ENCODE measurements at regions not wholly inside any gene's neighbourhood (a gene's known extent, or its start where the extent isn't known, plus 50 kb on each side); places are given as distances from the start of the nearest gene placed in this dataset.

DNA sequence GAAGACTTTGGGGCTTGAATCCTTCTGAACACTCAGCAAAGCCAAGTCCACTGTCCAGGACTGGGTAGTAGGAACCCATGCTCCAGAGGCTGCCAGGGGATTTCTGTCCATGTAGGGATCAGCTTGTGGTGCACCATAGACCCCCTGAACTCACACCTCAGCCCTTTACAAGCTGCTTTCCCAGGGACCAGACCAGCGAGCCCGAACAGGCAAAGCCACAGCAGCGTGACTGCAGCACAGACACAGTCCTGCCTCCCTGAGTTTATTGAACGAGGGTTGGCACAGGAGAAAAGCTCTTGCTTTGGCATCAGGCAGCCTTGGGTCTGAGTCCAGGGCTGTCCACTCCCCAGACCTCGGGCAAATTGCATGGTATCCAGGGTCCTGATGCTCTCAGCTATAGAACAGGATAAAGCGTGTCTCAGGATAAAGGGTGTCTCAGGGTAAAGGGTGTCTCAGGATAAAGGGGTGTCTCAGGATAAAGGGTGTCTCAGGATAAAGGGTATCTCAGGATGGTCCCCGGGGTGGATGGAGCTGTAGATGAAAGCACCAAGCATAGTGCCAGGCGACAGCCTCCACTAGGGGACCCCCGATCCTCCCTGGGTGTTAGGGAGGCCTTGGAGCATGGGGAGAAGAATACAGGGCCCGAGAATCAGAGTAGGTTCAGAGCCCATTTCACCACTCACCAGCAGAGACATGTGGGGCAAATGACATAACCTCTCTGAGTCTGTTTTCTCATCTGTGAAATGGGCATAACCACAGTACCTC lies 648.8 kb downstream of the NPHP4 start:
- no peak overlapping the region for H3K9ac ChIP-seq
- no peaks in the 10 kb centered on the region for H3K36me3 ChIP-seq
- no peaks in the 10 kb centered on the region for H3K9me3 ChIP-seq (ENCODE audit: low read depth)
- H3K79me2 ChIP-seq (ENCODE audit: low read depth) = no peaks in the 10 kb centered on the region
- H3K4me3 ChIP-seq = no peak overlapping the region
- Mint-ChIP-seq H3K9me3 (no peaks in the 10 kb centered on the region), H3K27ac (no peak overlapping the region), H3K4me1 (peaks cover 6% of the 10 kb centered on the region), H3K36me3 (no peaks in the 10 kb centered on the region), H3K4me3 (no peak overlapping the region), H3K27me3 (ENCODE audit: insufficient read depth, low read depth) (peaks cover 4% of the 10 kb centered on the region)
- H3K4me2 ChIP-seq = no peak overlapping the region
- H4K20me1 ChIP-seq (ENCODE audit: low read depth) = no peaks in the 10 kb centered on the region
- DNase-seq (ENCODE audit: low spot score) = no peak
- no peak overlapping the region for H2AFZ ChIP-seq (replicated peaks)
- H3K27me3 ChIP-seq = no peaks in the 10 kb centered on the region
- no peak overlapping the region for H3K27ac ChIP-seq
- H3K4me1 ChIP-seq = no peaks in the 10 kb centered on the region
- H3F3A ChIP-seq (ENCODE audit: low read depth) = no peaks in the 10 kb centered on the region
- TF ChIP-seq EZH2 (IDR thresholded peaks at IDR 0.05) (no peak), EZH2phosphoT487 (IDR thresholded peaks at IDR 0.05) (no peak)
- TF ChIP-seq, protein P1, sequence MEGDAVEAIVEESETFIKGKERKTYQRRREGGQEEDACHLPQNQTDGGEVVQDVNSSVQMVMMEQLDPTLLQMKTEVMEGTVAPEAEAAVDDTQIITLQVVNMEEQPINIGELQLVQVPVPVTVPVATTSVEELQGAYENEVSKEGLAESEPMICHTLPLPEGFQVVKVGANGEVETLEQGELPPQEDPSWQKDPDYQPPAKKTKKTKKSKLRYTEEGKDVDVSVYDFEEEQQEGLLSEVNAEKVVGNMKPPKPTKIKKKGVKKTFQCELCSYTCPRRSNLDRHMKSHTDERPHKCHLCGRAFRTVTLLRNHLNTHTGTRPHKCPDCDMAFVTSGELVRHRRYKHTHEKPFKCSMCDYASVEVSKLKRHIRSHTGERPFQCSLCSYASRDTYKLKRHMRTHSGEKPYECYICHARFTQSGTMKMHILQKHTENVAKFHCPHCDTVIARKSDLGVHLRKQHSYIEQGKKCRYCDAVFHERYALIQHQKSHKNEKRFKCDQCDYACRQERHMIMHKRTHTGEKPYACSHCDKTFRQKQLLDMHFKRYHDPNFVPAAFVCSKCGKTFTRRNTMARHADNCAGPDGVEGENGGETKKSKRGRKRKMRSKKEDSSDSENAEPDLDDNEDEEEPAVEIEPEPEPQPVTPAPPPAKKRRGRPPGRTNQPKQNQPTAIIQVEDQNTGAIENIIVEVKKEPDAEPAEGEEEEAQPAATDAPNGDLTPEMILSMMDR (IDR thresholded peaks at IDR 0.05) = no peak

GRCh38 chr1:5342830-5343229 lies 649.4 kb downstream of the NPHP4 start:
- H3F3A ChIP-seq (ENCODE audit: low read depth) = no peaks in the 10 kb centered on the region

GRCh38 chr1:5342172-5342571 lies 650.1 kb downstream of the NPHP4 start:
- no peak overlapping the region for H3K27ac Mint-ChIP-seq
- Histone ChIP-seq H3K4me2 (no peak overlapping the region), H4K20me1 (ENCODE audit: low read depth) (no peaks in the 10 kb centered on the region), H3K27ac (no peak overlapping the region), H3K79me2 (ENCODE audit: low read depth) (no peaks in the 10 kb centered on the region), H2AFZ (replicated peaks) (no peak overlapping the region), H3K4me3 (no peak overlapping the region), H3F3A (ENCODE audit: low read depth) (no peaks in the 10 kb centered on the region), H3K9me3 (ENCODE audit: low read depth) (no peaks in the 10 kb centered on the region), H3K4me1 (no peaks in the 10 kb centered on the region), H3K9ac (no peak overlapping the region), H3K27me3 (no peaks in the 10 kb centered on the region), H3K36me3 (no peaks in the 10 kb centered on the region)
- no peak for DNase-seq (ENCODE audit: low spot score)
- H3K9me3 Mint-ChIP-seq = no peaks in the 10 kb centered on the region
- peaks cover 5% of the 10 kb centered on the region for H3K27me3 Mint-ChIP-seq (ENCODE audit: insufficient read depth, low read depth)
- H3K4me3 Mint-ChIP-seq = no peak overlapping the region
- H3K4me1 Mint-ChIP-seq = peaks cover 6% of the 10 kb centered on the region
- TF ChIP-seq EZH2 (IDR thresholded peaks at IDR 0.05) (no peak), EZH2phosphoT487 (IDR thresholded peaks at IDR 0.05) (no peak)
- TF ChIP-seq, protein P1 (IDR thresholded peaks at IDR 0.05) = no peak
- H3K36me3 Mint-ChIP-seq = no peaks in the 10 kb centered on the region

More at GRCh38 chr1:5342830-5343229, 649.4 kb downstream of the NPHP4 start:
- Mint-ChIP-seq H3K27me3 (ENCODE audit: insufficient read depth, low read depth) (peaks cover 5% of the 10 kb centered on the region), H3K27ac (no peak overlapping the region), H3K9me3 (no peaks in the 10 kb centered on the region), H3K36me3 (no peaks in the 10 kb centered on the region), H3K4me3 (no peak overlapping the region), H3K4me1 (peaks cover 6% of the 10 kb centered on the region)
- Histone ChIP-seq H3K27ac (no peak overlapping the region), H3K36me3 (no peaks in the 10 kb centered on the region), H3K4me2 (no peak overlapping the region), H3K9ac (no peak overlapping the region), H3K9me3 (ENCODE audit: low read depth) (no peaks in the 10 kb centered on the region), H2AFZ (replicated peaks) (no peak overlapping the region), H4K20me1 (ENCODE audit: low read depth) (no peaks in the 10 kb centered on the region), H3K27me3 (no peaks in the 10 kb centered on the region), H3K4me1 (no peaks in the 10 kb centered on the region), H3K4me3 (no peak overlapping the region), H3K79me2 (ENCODE audit: low read depth) (no peaks in the 10 kb centered on the region)
- TF ChIP-seq EZH2 (IDR thresholded peaks at IDR 0.05) (no peak), EZH2phosphoT487 (IDR thresholded peaks at IDR 0.05) (no peak)
- TF ChIP-seq, protein P1 (IDR thresholded peaks at IDR 0.05) = no peak
- no peak for DNase-seq (ENCODE audit: low spot score)

All from neural progenitor cell (in vitro differentiated cells).